Neural progenitor cell (in vitro differentiated cells): ENCODE measurements at regions not wholly inside any gene's neighbourhood (a gene's known extent, or its start where the extent isn't known, plus 50 kb on each side); places are given as distances from the start of the nearest gene placed in this dataset.

Experiments
- CTCF ChIP-seq: fragments of 200-600 bp; sonication (generic); IDR thresholded peaks from 2 replicates; pipeline ENCODE4 v1.5.1; 2017; ENCODE audit warnings: antibody characterized with exemption, mild to moderate bottlenecking
- EZH2 ChIP-seq: fragments of 200-600 bp; sonication (generic); IDR thresholded peaks from 2 replicates; pipeline ENCODE4 v1.6.1; 2017; ENCODE audit warnings: antibody characterized with exemption, mild to moderate bottlenecking, moderate library complexity

DNA sequence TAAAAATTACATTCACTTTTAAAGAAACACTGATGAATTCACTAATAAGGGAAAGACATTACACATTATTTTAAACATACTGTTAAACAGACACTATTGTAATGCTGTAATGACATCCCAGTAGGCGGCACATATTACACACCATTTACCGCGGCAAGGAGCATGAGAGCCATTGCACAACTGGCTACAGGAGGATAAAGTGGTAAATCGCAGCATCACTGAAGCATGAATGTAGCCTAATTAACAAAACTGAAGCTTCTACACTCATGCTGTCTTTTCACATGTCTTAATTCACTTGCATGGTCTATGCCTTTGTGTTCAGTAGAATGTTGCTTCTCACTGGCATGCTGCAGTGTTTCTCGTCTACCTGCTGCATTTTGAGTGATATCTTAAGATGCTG, 1046.0 kb downstream of the MRPL39 start:
- TF ChIP-seq CTCF (no peak), EZH2 (no peak)
